Spleen (tissue), 11 donors: ENCODE measurements at regions not wholly inside any gene's neighbourhood (a gene's known extent, or its start where the extent isn't known, plus 50 kb on each side); places are given as distances from the start of the nearest gene placed in this dataset.

Experiments
- DNase-seq: peaks from one replicate; pipeline ENCODE4 v3.0.0-alpha.2; 2020
- H3K27ac ChIP-seq, 8 donors: fragments of 200-600 bp; sonication (generic) in 7 of 8; 1 replicate in 4 of 8; 2 replicates in 4 of 8; pipeline versions ENCODE4 v1.5.0 to v1.8.0; 2016 to 2021; ENCODE audit warnings: inconsistent platforms in 4 of 8, mild to moderate bottlenecking in 4 of 8, moderate library complexity in 1 of 8
- H3K27me3 ChIP-seq, 7 donors: fragments of 200-600 bp; sonication (generic) in 6 of 7; replicated peaks in 1 of 7; 1 replicate in 4 of 7; 2 replicates in 3 of 7; pipeline versions ENCODE4 v1.5.0 to v1.8.0; 2016 to 2021; ENCODE audit warnings: inconsistent platforms in 3 of 7, mild to moderate bottlenecking in 1 of 7
- H3K36me3 ChIP-seq, 6 donors: fragments of 200-600 bp; sonication (generic) in 5 of 6; 1 replicate in 4 of 6; 2 replicates in 2 of 6; pipeline versions ENCODE4 v1.5.0 to v1.8.0; 2016 to 2021; ENCODE audit warnings: inconsistent platforms in 2 of 6
- H3K4me1 ChIP-seq, 6 donors: fragments of 200-600 bp; sonication (generic) in 5 of 6; 1 replicate in 3 of 6; 2 replicates in 3 of 6; pipeline versions ENCODE4 v1.5.0 to v1.8.0; 2016 to 2021; ENCODE audit warnings: inconsistent platforms in 3 of 6
- H3K4me3 ChIP-seq, 8 donors: fragments of 200-600 bp; sonication (generic) in 7 of 8; 1 replicate in 4 of 8; 2 replicates in 4 of 8; pipeline versions ENCODE4 v1.5.0 to v1.8.0; 2016 to 2021; ENCODE audit warnings: inconsistent platforms in 4 of 8, mild to moderate bottlenecking in 4 of 8, moderate library complexity in 2 of 8
- H3K9me3 ChIP-seq, 8 donors: fragments of 200-600 bp; sonication (generic) in 7 of 8; 1 replicate in 4 of 8; 2 replicates in 4 of 8; pipeline versions ENCODE4 v1.5.0 to v1.8.0; 2016 to 2021; ENCODE audit warnings: inconsistent platforms in 4 of 8
- POLR2A ChIP-seq, 3 donors: fragments of 450-650 bp; IDR thresholded peaks; one replicate each; pipeline ENCODE4 v1.5.1; 2017; ENCODE audit warnings: antibody characterized with exemption in 3 of 3, mild to moderate bottlenecking in 1 of 3
- POLR2AphosphoS5 ChIP-seq, 3 donors: sonication (generic); formaldehyde crosslinking; IDR thresholded peaks; one replicate each; pipeline ENCODE4 v1.5.1; 2017; ENCODE audit warnings: antibody characterized with exemption in 3 of 3
- WGBS, 5 donors: extraction: QIAGEN DNeasy Blood & Tissue Kit in 3 of 5; methylation state at CpG; one replicate each; pipeline versions ENCODE4 v1.1.5 to v1.1.7; 2013 to 2018; 5-methylcytosine and 5-hydroxymethylcytosine counted together
- intact Hi-C: fragments of 100-400 bp; cut with DNase I; formaldehyde crosslinking; loops from one replicate; pipeline ENCODE4 v1.15.0; 2023; ENCODE audit warnings: low total_unique reads
- TF ChIP-seq, protein P1 (sequence below), 11 experiments: fragments of 200-600 bp in 7 of 11; fragments of 450-650 bp in 4 of 11; sonication (generic) in 4 of 11; IDR thresholded peaks in 8 of 11; conservative IDR thresholded peaks in 3 of 11; 1 replicate in 7 of 11; 2 replicates in 4 of 11; pipeline versions ENCODE4 v1.4.0 to v1.8.0; 2016 to 2021; ENCODE audit warnings: antibody characterized with exemption in 11 of 11, inconsistent platforms in 4 of 11, mild to moderate bottlenecking in 1 of 11
- donor health status: healthy with polysubstance abuse.
- donor health status: DM: no; HTN: no; CAD: no; lungs with moderate emphysema.
- donor health status: DM: no; HTN: no; CAD: no.
- donor health status: Bipolar disorder and iron deficiency.
- donor health status: healthy.
- donor health status: DM: no; HTN: no; CAD: no.
- donor health status: DM: yes; HTN: yes; CAD: no.

DNA sequence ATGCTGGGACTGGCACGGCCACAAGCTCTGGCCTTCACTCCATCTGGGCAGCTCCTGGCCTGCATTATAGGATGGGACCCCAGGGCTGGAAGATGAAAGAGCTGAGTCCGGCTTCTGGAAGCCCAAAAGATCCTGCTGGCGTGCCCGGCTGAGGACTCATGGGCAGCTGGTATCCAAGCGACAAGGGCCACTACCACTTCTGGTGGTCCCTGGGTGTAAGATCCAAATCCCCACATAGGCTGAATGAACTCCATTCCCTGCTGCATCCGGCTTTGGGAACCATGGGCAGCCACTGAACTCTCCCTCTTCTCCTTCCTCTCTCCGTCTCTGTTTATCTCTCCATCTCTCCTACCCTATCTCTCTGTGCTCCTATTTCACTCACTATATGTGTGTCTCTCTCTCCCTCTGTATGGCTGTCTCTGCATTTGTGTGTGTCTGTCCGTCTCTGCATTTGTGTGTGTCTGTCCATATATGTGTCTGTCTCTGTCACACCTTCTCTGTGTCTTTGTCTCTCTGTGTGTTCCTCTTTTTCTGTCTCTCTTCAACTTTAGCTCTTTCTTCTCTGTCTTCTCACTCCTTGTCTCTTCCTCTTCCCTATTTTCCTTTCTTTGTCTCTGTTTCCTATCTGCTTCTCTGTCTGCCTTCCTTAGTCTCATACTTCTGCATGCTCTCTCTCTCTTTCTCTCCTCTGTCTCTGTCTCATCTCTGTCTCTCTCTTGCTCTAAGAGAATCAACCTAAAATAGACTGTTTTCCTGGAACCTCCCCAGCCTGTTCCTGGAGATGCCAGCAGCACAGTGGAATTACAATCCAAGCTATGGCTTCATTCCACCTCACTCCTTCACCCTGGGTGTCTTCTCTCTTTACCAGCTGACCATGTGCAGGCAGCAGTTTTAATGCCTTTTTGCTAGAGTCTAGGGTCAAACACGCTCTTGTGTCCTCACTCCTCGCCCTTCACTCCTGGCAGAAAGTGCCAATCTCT, 60.4 kb upstream of the IRX6 start:
- TF ChIP-seq POLR2AphosphoS5 (IDR thresholded peaks at IDR 0.05), result no peak
- TF ChIP-seq, protein P1, sequence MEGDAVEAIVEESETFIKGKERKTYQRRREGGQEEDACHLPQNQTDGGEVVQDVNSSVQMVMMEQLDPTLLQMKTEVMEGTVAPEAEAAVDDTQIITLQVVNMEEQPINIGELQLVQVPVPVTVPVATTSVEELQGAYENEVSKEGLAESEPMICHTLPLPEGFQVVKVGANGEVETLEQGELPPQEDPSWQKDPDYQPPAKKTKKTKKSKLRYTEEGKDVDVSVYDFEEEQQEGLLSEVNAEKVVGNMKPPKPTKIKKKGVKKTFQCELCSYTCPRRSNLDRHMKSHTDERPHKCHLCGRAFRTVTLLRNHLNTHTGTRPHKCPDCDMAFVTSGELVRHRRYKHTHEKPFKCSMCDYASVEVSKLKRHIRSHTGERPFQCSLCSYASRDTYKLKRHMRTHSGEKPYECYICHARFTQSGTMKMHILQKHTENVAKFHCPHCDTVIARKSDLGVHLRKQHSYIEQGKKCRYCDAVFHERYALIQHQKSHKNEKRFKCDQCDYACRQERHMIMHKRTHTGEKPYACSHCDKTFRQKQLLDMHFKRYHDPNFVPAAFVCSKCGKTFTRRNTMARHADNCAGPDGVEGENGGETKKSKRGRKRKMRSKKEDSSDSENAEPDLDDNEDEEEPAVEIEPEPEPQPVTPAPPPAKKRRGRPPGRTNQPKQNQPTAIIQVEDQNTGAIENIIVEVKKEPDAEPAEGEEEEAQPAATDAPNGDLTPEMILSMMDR (IDR thresholded peaks at IDR 0.05 in 8 of 11, conservative IDR thresholded peaks at IDR 0.05 in 3 of 11), result no peak
- H3K36me3 ChIP-seq, result no peaks in the 10 kb centered on the region
- 67 to 85% (median 75%) methylated on average over 10 of the region's 10 CpGs for WGBS, 5 donors

DNA sequence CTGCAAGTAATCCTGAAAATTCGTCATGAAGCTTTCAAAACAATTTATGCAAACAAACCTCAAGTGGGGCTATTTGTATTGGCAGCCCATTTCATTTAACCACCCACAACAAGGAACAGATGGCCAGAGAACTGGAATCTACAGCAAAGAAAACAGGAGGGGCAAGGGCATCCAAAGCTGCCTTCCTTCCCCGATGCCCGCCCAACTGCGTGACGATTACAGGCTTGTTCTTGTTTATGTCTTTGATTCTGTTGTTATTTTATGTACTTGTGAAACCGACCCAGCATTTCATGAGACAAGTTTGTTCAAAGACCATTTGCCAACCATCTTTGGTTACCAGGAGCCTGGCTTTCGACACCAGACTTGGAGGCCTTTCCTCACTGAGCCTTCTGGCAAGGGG, 59.1 kb upstream of the IRX6 start:
- Histone ChIP-seq H3K4me3 (no peak overlapping the region), H3K27me3 (peaks cover 0 to 10% (median 0%) of the 10 kb centered on the region in 7 donors), H3K27ac (no peak overlapping the region), H3K36me3 (no peaks in the 10 kb centered on the region), H3K9me3 (peaks cover 0 to 10% (median 0%) of the 10 kb centered on the region in 8 donors), H3K4me1 (no peaks in the 10 kb centered on the region)
- DNase-seq, result no peak
- TF ChIP-seq POLR2A (IDR thresholded peaks at IDR 0.05), result no peak
- TF ChIP-seq POLR2AphosphoS5 (IDR thresholded peaks at IDR 0.05), result no peak
- TF ChIP-seq, protein P1 (IDR thresholded peaks at IDR 0.05 in 8 of 11, conservative IDR thresholded peaks at IDR 0.05 in 3 of 11), result no peak
- intact Hi-C loops, result no loop called here
- 80 to 87% (median 83%) methylated on average over 7 of the region's 7 CpGs for WGBS, 5 donors

More for the DNA sequence above, 60.4 kb upstream of the IRX6 start:
- H3K4me1 ChIP-seq, result no peaks in the 10 kb centered on the region
- peaks cover 0 to 10% (median 0%) of the 10 kb centered on the region in 8 donors for H3K9me3 ChIP-seq
- intact Hi-C loops, result no loop called here
- H3K27ac ChIP-seq, result no peak overlapping the region
- no peak for DNase-seq
- peaks cover 0 to 10% (median 0%) of the 10 kb centered on the region in 7 donors for H3K27me3 ChIP-seq
- H3K4me3 ChIP-seq, result no peak overlapping the region

DNA sequence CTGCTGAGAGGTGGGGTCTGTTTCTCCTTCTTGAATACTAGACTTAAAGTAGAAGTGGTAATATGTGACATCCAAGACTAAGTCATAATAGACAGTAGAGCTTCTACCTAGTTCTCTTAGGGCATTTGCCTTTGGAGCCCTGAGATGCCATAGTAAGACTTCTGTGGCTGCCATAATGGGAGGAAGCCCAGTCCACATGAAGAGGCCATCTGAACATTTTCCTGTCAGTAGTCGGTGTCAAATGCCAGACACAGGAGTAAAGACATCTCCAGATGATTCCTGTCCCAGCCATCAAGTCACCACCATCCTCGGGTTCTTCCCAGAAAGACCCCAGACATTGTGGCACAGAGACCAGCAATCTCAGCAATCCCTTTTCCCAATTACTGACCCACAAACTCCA, 58.1 kb upstream of the IRX6 start:
- Histone ChIP-seq H3K27me3 (peaks cover 0 to 10% (median 0%) of the 10 kb centered on the region in 7 donors), H3K4me1 (no peaks in the 10 kb centered on the region), H3K36me3 (no peaks in the 10 kb centered on the region), H3K4me3 (no peak overlapping the region), H3K9me3 (peaks cover 0 to 10% (median 0%) of the 10 kb centered on the region in 8 donors), H3K27ac (no peak overlapping the region)
- DNase-seq, result no peak
- TF ChIP-seq POLR2AphosphoS5 (IDR thresholded peaks at IDR 0.05) (no peak), POLR2A (IDR thresholded peaks at IDR 0.05) (no peak)
- TF ChIP-seq, protein P1 (IDR thresholded peaks at IDR 0.05 in 8 of 11, conservative IDR thresholded peaks at IDR 0.05 in 3 of 11), result no peak
- intact Hi-C loops, result no loop called here
- 64 to 92% (median 85%) methylated on average over 2 of the region's 2 CpGs for WGBS, 5 donors

DNA sequence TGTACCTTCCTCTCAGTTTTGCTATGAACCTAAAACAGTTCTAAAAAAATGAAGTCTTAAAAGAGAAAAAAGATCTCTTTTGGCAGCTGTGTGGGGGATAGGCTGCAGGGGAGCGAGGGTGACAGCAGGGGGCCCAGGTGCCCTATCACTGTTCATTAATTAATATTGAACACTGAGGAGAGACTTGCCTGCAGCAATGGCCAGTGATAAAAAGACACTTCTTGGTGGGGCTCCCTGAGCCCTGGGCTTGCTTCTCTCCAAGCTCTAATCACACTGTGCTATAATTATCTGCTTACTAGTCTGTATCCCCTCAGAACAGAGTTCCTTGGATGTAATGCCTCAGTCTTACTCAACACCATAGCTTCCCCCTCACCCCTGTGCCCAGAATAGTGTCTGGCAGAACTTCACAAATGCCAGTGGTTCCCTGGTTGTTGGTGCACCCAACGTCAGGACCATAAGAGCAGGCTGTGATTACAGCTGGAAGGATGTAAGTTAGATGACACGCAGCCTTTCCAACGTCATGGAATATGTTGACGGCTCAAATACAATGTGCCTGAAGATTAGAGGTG, 52.0 kb upstream of the IRX6 start:
- no peak overlapping the region for H3K4me3 ChIP-seq
- TF ChIP-seq, protein P1 (IDR thresholded peaks at IDR 0.05 in 8 of 11, conservative IDR thresholded peaks at IDR 0.05 in 3 of 11), result no peak
- TF ChIP-seq POLR2AphosphoS5 (IDR thresholded peaks at IDR 0.05), result no peak
- H3K36me3 ChIP-seq, result no peaks in the 10 kb centered on the region
- WGBS, 5 donors, result 79 to 87% (median 85%) methylated on average over 5 of the region's 5 CpGs
- no peak overlapping the region for H3K27ac ChIP-seq
- H3K27me3 ChIP-seq, result no peaks in the 10 kb centered on the region
- DNase-seq, result no peak
- H3K4me1 ChIP-seq, result no peaks in the 10 kb centered on the region
- no peaks in the 10 kb centered on the region for H3K9me3 ChIP-seq
- intact Hi-C loops, result no loop called here
